ENCODE measurements at regions not wholly inside any gene's neighbourhood (a gene's known extent, or its start where the extent isn't known, plus 50 kb on each side); places are given as distances from the start of the nearest gene placed in this dataset.

- H3K4me1 ChIP-seq (ENCODE audit: control insufficient read depth, insufficient read depth, low read length): no peaks in the 10 kb centered on the region
- no peak for TF ChIP-seq MAZ (IDR thresholded peaks at IDR 0.05; ENCODE audit: borderline replicate concordance, low read depth, low read length)
- H3K56ac ChIP-seq (ENCODE audit: extremely low read depth, insufficient read depth, low read length): no peak overlapping the region
- ChIA-PET CTCF (no interaction called here), POLR2A (ENCODE audit: unreplicated experiment) (no interaction called here)
- dilution Hi-C loops (cut with HindIII; ENCODE audit: low sequenced_read_pairs, unreplicated experiment) (no loop called here), in situ Hi-C loops (cut with MboI; ENCODE audit: low sequenced_read_pairs) (no loop called here), intact Hi-C loops (cut with micrococcal nuclease) (no loop called here)
- H2AK9ac ChIP-seq (replicated peaks; ENCODE audit: low read depth, low read length, poor library complexity): no peak overlapping the region
- no peaks in the 10 kb centered on the region for H3K36me3 ChIP-seq (ENCODE audit: control insufficient read depth, insufficient read depth, low read length)
- no peak overlapping the region for H3K9ac ChIP-seq (ENCODE audit: low read depth, low read length)
- H3K27me3 ChIP-seq (ENCODE audit: control insufficient read depth, insufficient read depth, low read length): no peaks in the 10 kb centered on the region
- H2BK20ac ChIP-seq (ENCODE audit: low read depth, low read length): no peak overlapping the region
- no peak overlapping the region for H4K8ac ChIP-seq (ENCODE audit: low read depth in 2 of 2, low read length in 2 of 2)
- ATAC-seq (ENCODE audit: low read depth) (no peak), DNase-seq (no peak)
- H2BK120ac ChIP-seq (ENCODE audit: low read depth, low read length): no peak overlapping the region
- no peak overlapping the region for H3K4ac ChIP-seq (ENCODE audit: low read depth, low read length)
- H3K4me2 ChIP-seq (ENCODE audit: low read depth, low read length): no peak overlapping the region
- H3K9me1 ChIP-seq (ENCODE audit: insufficient read depth, low read length): no peaks in the 10 kb centered on the region
- no peaks in the 10 kb centered on the region for H3K79me1 ChIP-seq (ENCODE audit: low read depth in 1 of 2, low read length in 2 of 2)
- H2AK5ac ChIP-seq (ENCODE audit: low read depth, low read length): no peak overlapping the region
- H3K14ac ChIP-seq (replicated peaks; ENCODE audit: low read depth, low read length): no peak overlapping the region
- no peak overlapping the region for H4K5ac ChIP-seq (ENCODE audit: low read depth, low read length)
- WGBS, 2 experiments (ENCODE audit: extremely low coverage in 2 of 2, insufficient read length in 1 of 2): no CpG with 5 or more reads among the region's 1 CpG
- H3K27ac ChIP-seq (ENCODE audit: insufficient read depth, low read length): no peak overlapping the region
- H2AFZ ChIP-seq (replicated peaks; ENCODE audit: low read length, poor library complexity): no peak overlapping the region
- no peak overlapping the region for H3K23ac ChIP-seq (ENCODE audit: low read depth, low read length)
- no TSS peak for BruUV-seq (replicated peaks)
- H3K4me3 ChIP-seq (ENCODE audit: insufficient read depth, low read depth, low read length): no peak overlapping the region
- H4K91ac ChIP-seq (ENCODE audit: insufficient read depth, low read depth, low read length): no peak overlapping the region
- H3K18ac ChIP-seq (ENCODE audit: low read depth, low read length): no peak overlapping the region
- H3K9me3 ChIP-seq (ENCODE audit: control insufficient read depth, insufficient read depth, low read length): no peaks in the 10 kb centered on the region
- no peak overlapping the region for H2BK5ac ChIP-seq (ENCODE audit: low read depth, low read length, poor library complexity, severe bottlenecking)
- H2BK15ac ChIP-seq (ENCODE audit: low read depth, low read length): no peak overlapping the region
- H4K20me1 ChIP-seq (ENCODE audit: insufficient read depth, low read length): no peaks in the 10 kb centered on the region
Observed at GRCh38 chr4:116618638-116619037, 466.7 kb downstream of the TRAM1L1 start.

Data from IMR-90 (cell line).